HEK293 (cell line): ENCODE measurements at regions not wholly inside any gene's neighbourhood (a gene's known extent, or its start where the extent isn't known, plus 50 kb on each side); places are given as distances from the start of the nearest gene placed in this dataset.

Experiments
- CTCF ChIA-PET: fragments of 350-600 bp; formaldehyde crosslinking; extraction: SDS; loops from one replicate; lab custom pipeline; 2021; ENCODE audit warnings: antibody characterized with exemption; lab: Yijun Ruan, JAX
- POLR2A ChIA-PET: fragments of 300-600 bp; formaldehyde crosslinking; extraction: SDS; loops from one replicate; lab custom pipeline; 2020; ENCODE audit warnings: antibody characterized with exemption, inconsistent platforms; lab: Yijun Ruan, JAX
- H3K27ac ChIP-seq: fragments of 200-500 bp; sonication (Bioruptor generic); 2 replicates; pipeline ENCODE4 v1.5.1; 2014; ENCODE audit warnings: low read depth, low read length, control low read depth, inconsistent platforms; ENCODE audit errors: extremely low read depth
- H3K36me3 ChIP-seq, 2 experiments: fragments of 200-500 bp in 1 of 2; sonication (Bioruptor generic) in 1 of 2; 1 replicate in 1 of 2; 2 replicates in 1 of 2; pipeline ENCODE4 v1.5.1; 2014 to 2017; ENCODE audit warnings: inconsistent platforms in 2 of 2, low read length in 2 of 2; ENCODE audit not compliant: control insufficient read depth in 2 of 2, insufficient read depth in 1 of 2
- H3K4me1 ChIP-seq: fragments of 200-500 bp; sonication (Bioruptor generic); 2 replicates; pipeline ENCODE4 v1.5.1; 2014; ENCODE audit warnings: mild to moderate bottlenecking, low read length, inconsistent platforms; ENCODE audit not compliant: control insufficient read depth, insufficient read depth
- H3K4me3 ChIP-seq: 2 replicates; pipeline ENCODE4 v1.5.1; 2011; ENCODE audit warnings: low read depth, mild to moderate bottlenecking, control low read depth, low read length, moderate library complexity
- H3K9me3 ChIP-seq: fragments of 200-500 bp; sonication (Bioruptor generic); 2 replicates; pipeline ENCODE4 v1.5.1; 2014; ENCODE audit warnings: low read depth, low read length, inconsistent platforms; ENCODE audit not compliant: control insufficient read depth, insufficient read depth
- BCL6B ChIP-seq: fragments of 450-650 bp; formaldehyde crosslinking; IDR thresholded peaks from 2 replicates; pipeline ENCODE4 v1.5.1; 2017; ENCODE audit warnings: missing biosample characterization, missing genetic modification characterization
- FEZF1 ChIP-seq: fragments of 450-650 bp; formaldehyde crosslinking; IDR thresholded peaks from 2 replicates; pipeline ENCODE4 v1.5.1; 2016; ENCODE audit warnings: missing biosample characterization, missing genetic modification characterization
- GFI1B ChIP-seq: fragments of 450-650 bp; formaldehyde crosslinking; IDR thresholded peaks from 2 replicates; pipeline ENCODE4 v1.5.1; 2016; ENCODE audit warnings: missing biosample characterization, missing genetic modification characterization
- KLF16 ChIP-seq: fragments of 450-650 bp; formaldehyde crosslinking; IDR thresholded peaks from 2 replicates; pipeline ENCODE4 v1.5.1; 2017; ENCODE audit warnings: missing biosample characterization, missing genetic modification characterization
- SCRT2 ChIP-seq: fragments of 450-650 bp; formaldehyde crosslinking; IDR thresholded peaks from 2 replicates; pipeline ENCODE4 v1.5.1; 2016; ENCODE audit warnings: missing biosample characterization, missing genetic modification characterization
- SP7 ChIP-seq: fragments of 450-650 bp; formaldehyde crosslinking; IDR thresholded peaks from 2 replicates; pipeline ENCODE4 v1.5.1; 2016; ENCODE audit warnings: missing biosample characterization, missing genetic modification characterization
- ZBTB10 ChIP-seq: fragments of 450-650 bp; formaldehyde crosslinking; IDR thresholded peaks from 2 replicates; pipeline ENCODE4 v1.5.1; 2016; ENCODE audit warnings: missing biosample characterization, missing genetic modification characterization
- ZBTB6 ChIP-seq: fragments of 450-650 bp; formaldehyde crosslinking; IDR thresholded peaks from 2 replicates; pipeline ENCODE4 v1.5.1; 2017; ENCODE audit warnings: missing biosample characterization, missing genetic modification characterization
- ZFP37 ChIP-seq: fragments of 450-650 bp; formaldehyde crosslinking; IDR thresholded peaks from 2 replicates; pipeline ENCODE4 v1.5.1; 2016; ENCODE audit warnings: missing biosample characterization, missing genetic modification characterization
- ZNF2 ChIP-seq: fragments of 450-650 bp; formaldehyde crosslinking; IDR thresholded peaks from 2 replicates; pipeline ENCODE4 v1.5.1; 2016; ENCODE audit warnings: missing biosample characterization, missing genetic modification characterization
- ZNF26 ChIP-seq: fragments of 450-650 bp; formaldehyde crosslinking; IDR thresholded peaks from 2 replicates; pipeline ENCODE4 v1.5.1; 2016; ENCODE audit warnings: missing biosample characterization, missing genetic modification characterization
- ZNF341 ChIP-seq: fragments of 450-650 bp; formaldehyde crosslinking; IDR thresholded peaks from 2 replicates; pipeline ENCODE4; 2016; ENCODE audit warnings: low read depth, missing biosample characterization, missing genetic modification characterization
- ZNF398 ChIP-seq: fragments of 450-650 bp; formaldehyde crosslinking; IDR thresholded peaks from 2 replicates; pipeline ENCODE4 v1.5.1; 2017; ENCODE audit warnings: missing biosample characterization, missing genetic modification characterization
- ZNF626 ChIP-seq: fragments of 450-650 bp; sonication (Bioruptor Pico); formaldehyde crosslinking; IDR thresholded peaks from 2 replicates; pipeline ENCODE4 v1.5.1; 2018; ENCODE audit warnings: missing biosample characterization, missing genetic modification characterization, inconsistent platforms
- ZNF664 ChIP-seq: fragments of 450-650 bp; formaldehyde crosslinking; IDR thresholded peaks from 2 replicates; pipeline ENCODE4 v1.5.1; 2016; ENCODE audit warnings: missing biosample characterization, missing genetic modification characterization
- ZNF792 ChIP-seq: fragments of 450-650 bp; formaldehyde crosslinking; IDR thresholded peaks from 2 replicates; pipeline ENCODE4 v1.5.1; 2016; ENCODE audit warnings: missing biosample characterization, missing genetic modification characterization
- ZNF830 ChIP-seq: fragments of 450-650 bp; IDR thresholded peaks from 2 replicates; pipeline ENCODE4 v1.5.0; 2018; ENCODE audit warnings: missing biosample characterization, missing genetic modification characterization, low read depth, mild to moderate bottlenecking, moderate library complexity
- ZSCAN30 ChIP-seq: fragments of 450-650 bp; IDR thresholded peaks from 2 replicates; pipeline ENCODE4 v1.5.1; 2018; ENCODE audit warnings: missing biosample characterization, mild to moderate bottlenecking, missing genetic modification characterization, moderate library complexity
- ZXDB ChIP-seq: fragments of 450-650 bp; formaldehyde crosslinking; IDR thresholded peaks from 2 replicates; pipeline ENCODE4 v1.5.1; 2016; ENCODE audit warnings: missing biosample characterization, missing genetic modification characterization

- Histone ChIP-seq H3K4me3 (no peak overlapping the region), H3K36me3 (no peaks in the 10 kb centered on the region), H3K27ac (no peak overlapping the region), H3K9me3 (no peaks in the 10 kb centered on the region), H3K4me1 (no peaks in the 10 kb centered on the region)
- no peak for TF ChIP-seq ZNF398 (tag by site-specific recombination)
- no peak for TF ChIP-seq ZNF341 (tag by site-specific recombination)
- TF ChIP-seq FEZF1 (tag by site-specific recombination): no peak
- TF ChIP-seq GFI1B (tag by site-specific recombination): no peak
- TF ChIP-seq ZNF2 (tag by site-specific recombination): no peak
- TF ChIP-seq ZNF26: no peak
- no peak for TF ChIP-seq SCRT2
- TF ChIP-seq SP7 (tag by site-specific recombination): no peak
- no peak for TF ChIP-seq ZNF792
- TF ChIP-seq KLF16 (tag by site-specific recombination): no peak
- TF ChIP-seq ZNF664 (tag by site-specific recombination): no peak
- TF ChIP-seq ZFP37 (tag by site-specific recombination): no peak
- TF ChIP-seq ZXDB (tag by site-specific recombination): no peak
- ChIA-PET CTCF (interaction anchor here (0.7 to 1.6 kb wide), 2 partner anchors 13 to 21 kb away, joined by 4 to 7 read pairs; no protein-coding TSS in a partner anchor), POLR2A (interaction anchor here (0.6 to 0.7 kb wide), 2 partner anchors 23 to 122 kb away, joined by 3 read pairs; no protein-coding TSS in a partner anchor)
Observed at GRCh38 chr17:79413611-79414010, 197.2 kb downstream of the RBFOX3 start.

- Histone ChIP-seq H3K9me3 (no peaks in the 10 kb centered on the region), H3K4me3 (no peak overlapping the region), H3K4me1 (no peaks in the 10 kb centered on the region), H3K36me3 (no peaks in the 10 kb centered on the region), H3K27ac (no peak overlapping the region)
- ChIA-PET POLR2A (no interaction called here), CTCF (interaction anchor here (0.7 kb wide), 1 partner anchor 12 kb away, joined by 4 read pairs; no protein-coding TSS in a partner anchor)
- TF ChIP-seq BCL6B (tag by site-specific recombination) (no peak), ZNF830 (tag by site-specific recombination) (no peak), ZBTB6 (tag by site-specific recombination) (no peak), ZSCAN30 (tag by site-specific recombination) (no peak), ZNF626 (tag by site-specific recombination) (no peak), ZBTB10 (no peak)
Observed at GRCh38 chr17:79412886-79413390, 197.9 kb downstream of the RBFOX3 start.
